Neural cell (in vitro differentiated cells): ENCODE measurements at regions not wholly inside any gene's neighbourhood (a gene's known extent, or its start where the extent isn't known, plus 50 kb on each side); places are given as distances from the start of the nearest gene placed in this dataset.

Source experiments
- H2AFZ ChIP-seq: fragments of 200-600, 300-800 bp; sonication (generic), shearing (Covaris generic); 2 replicates; pipeline ENCODE4 v1.6.0; 2014; ENCODE audit warnings: low read depth, mild to moderate bottlenecking, antibody characterized with exemption, low read length, moderate library complexity
- H3F3A ChIP-seq: fragments of 200-600 bp; shearing (Covaris generic); 2 replicates; pipeline ENCODE4 v1.6.1; 2016; ENCODE audit warnings: mild to moderate bottlenecking, moderate library complexity, mixed read lengths, antibody characterized with exemption, low read length; ENCODE audit not compliant: insufficient read depth, poor library complexity, severe bottlenecking
- H3K27ac ChIP-seq: fragments of 200-600, 300-800 bp; sonication (generic), shearing (Covaris generic); 2 replicates; pipeline ENCODE4 v1.5.1; 2014; ENCODE audit warnings: mild to moderate bottlenecking, low read length, moderate library complexity
- H3K27me3 ChIP-seq: fragments of 300-800, 200-600 bp; sonication (generic), shearing (Covaris generic); 2 replicates; pipeline ENCODE4 v1.6.0; 2014; ENCODE audit warnings: mild to moderate bottlenecking, low read depth, low read length, moderate library complexity; ENCODE audit not compliant: insufficient read depth
- H3K36me3 ChIP-seq: fragments of 300-800, 200-600 bp; sonication (generic), shearing (Covaris generic); 2 replicates; pipeline ENCODE4 v1.5.1; 2014; ENCODE audit warnings: mild to moderate bottlenecking, antibody characterized with exemption, low read length, moderate library complexity; ENCODE audit not compliant: insufficient read depth
- H3K4me2 ChIP-seq: fragments of 300-800, 200-600 bp; sonication (generic), shearing (Covaris generic); 2 replicates; pipeline ENCODE4 v1.6.0; 2014; ENCODE audit warnings: mild to moderate bottlenecking, low read length
- H3K4me3 ChIP-seq: fragments of 300-800, 200-600 bp; sonication (generic), shearing (Covaris generic); 2 replicates; pipeline ENCODE4 v1.5.1; 2014; ENCODE audit warnings: mild to moderate bottlenecking, low read length, moderate library complexity
- H3K79me2 ChIP-seq: fragments of 200-600 bp; shearing (Covaris generic); replicated peaks from 2 replicates; pipeline ENCODE4 v1.6.0; 2014; ENCODE audit warnings: mild to moderate bottlenecking, low read length, moderate library complexity; ENCODE audit not compliant: insufficient read depth
- H3K9ac ChIP-seq: fragments of 300-800, 200-600 bp; sonication (generic), shearing (Covaris generic); 2 replicates; pipeline ENCODE4 v1.6.1; 2016; ENCODE audit warnings: mild to moderate bottlenecking, low read length, mixed read lengths
- H3K9me2 ChIP-seq: fragments of 200-600 bp; shearing (Covaris generic); 2 replicates; pipeline ENCODE4 v1.6.1; 2016; ENCODE audit warnings: mild to moderate bottlenecking, low read length, mixed read lengths; ENCODE audit not compliant: insufficient read depth
- H3K9me3 ChIP-seq: fragments of 200-600, 300-800 bp; sonication (generic), shearing (Covaris generic); 2 replicates; pipeline ENCODE4 v1.6.1; 2016; ENCODE audit warnings: mild to moderate bottlenecking, mixed run types, low read length, moderate library complexity, mixed read lengths
- H4K20me1 ChIP-seq: fragments of 200-600 bp; shearing (Covaris generic); 2 replicates; pipeline ENCODE4 v1.6.1; 2016; ENCODE audit warnings: mild to moderate bottlenecking, mixed run types; ENCODE audit not compliant: insufficient read depth
- CTCF ChIP-seq: fragments of 450-650 bp; IDR thresholded peaks from 2 replicates; pipeline ENCODE4 v1.5.1; 2014; ENCODE audit warnings: antibody characterized with exemption, mild to moderate bottlenecking, moderate library complexity; ENCODE audit not compliant: poor library complexity, severe bottlenecking
- EP300 ChIP-seq: fragments of 450-650 bp; conservative IDR thresholded peaks from 2 replicates; pipeline ENCODE4 v1.6.1; 2014; ENCODE audit warnings: antibody characterized with exemption, mild to moderate bottlenecking, moderate library complexity; ENCODE audit not compliant: poor library complexity, severe bottlenecking
- EZH2 ChIP-seq: fragments of 200-600, 300-800 bp; shearing (Covaris generic), sonication (generic); IDR thresholded peaks from 2 replicates; pipeline ENCODE4 v1.6.1; 2014; ENCODE audit warnings: antibody characterized with exemption, low read length, borderline replicate concordance, mild to moderate bottlenecking; ENCODE audit not compliant: insufficient read depth, poor library complexity, severe bottlenecking
- MXI1 ChIP-seq: fragments of 450-650 bp; conservative IDR thresholded peaks from 2 replicates; pipeline ENCODE4 v1.6.1; 2014; ENCODE audit warnings: antibody characterized with exemption, mild to moderate bottlenecking; ENCODE audit not compliant: poor library complexity, severe bottlenecking
- POLR2AphosphoS5 ChIP-seq: IDR thresholded peaks from 2 replicates; pipeline ENCODE4 v1.6.1; 2012
- RAD21 ChIP-seq: fragments of 450-650 bp; conservative IDR thresholded peaks from 2 replicates; pipeline ENCODE4 v1.6.1; 2014; ENCODE audit warnings: antibody characterized with exemption, mild to moderate bottlenecking, moderate library complexity
- REST ChIP-seq: IDR thresholded peaks from 2 replicates; pipeline ENCODE4 v1.6.1; 2012; ENCODE audit warnings: borderline replicate concordance
- SMC3 ChIP-seq: fragments of 450-650 bp; conservative IDR thresholded peaks from 2 replicates; pipeline ENCODE4 v1.6.1; 2014; ENCODE audit warnings: antibody characterized with exemption, mild to moderate bottlenecking, moderate library complexity; ENCODE audit not compliant: poor library complexity
- TAF1 ChIP-seq: IDR thresholded peaks from 2 replicates; pipeline ENCODE4 v1.6.1; 2012; ENCODE audit warnings: low read depth

- Histone ChIP-seq H3K36me3 (no peaks in the 10 kb centered on the region), H3K4me3 (no peak overlapping the region), H3F3A (no peaks in the 10 kb centered on the region), H3K9me2 (no peaks in the 10 kb centered on the region), H4K20me1 (no peaks in the 10 kb centered on the region), H3K27ac (no peak overlapping the region), H3K9ac (no peak overlapping the region), H3K9me3 (no peaks in the 10 kb centered on the region), H2AFZ (no peak overlapping the region), H3K4me2 (no peak overlapping the region), H3K79me2 (no peaks in the 10 kb centered on the region), H3K27me3 (no peaks in the 10 kb centered on the region)
- TF ChIP-seq EP300 (no peak), MXI1 (no peak), SMC3 (no peak), EZH2 (no peak), RAD21 (no peak), CTCF (no peak), REST (no peak), POLR2AphosphoS5 (no peak), TAF1 (no peak)
Measured at GRCh38 chr2:204066051-204066450, 129.5 kb downstream of the ICOS start.

- no peaks in the 10 kb centered on the region for H3K27me3 ChIP-seq
- no peaks in the 10 kb centered on the region for H3K9me2 ChIP-seq
- no peaks in the 10 kb centered on the region for H3F3A ChIP-seq
- H3K36me3 ChIP-seq: no peaks in the 10 kb centered on the region
- no peak overlapping the region for H2AFZ ChIP-seq
- H3K27ac ChIP-seq: no peak overlapping the region
- no peaks in the 10 kb centered on the region for H3K79me2 ChIP-seq
- TF ChIP-seq SMC3: no peak
- no peak for TF ChIP-seq EP300
- no peak for TF ChIP-seq MXI1
- no peak for TF ChIP-seq CTCF
- TF ChIP-seq RAD21: no peak
- TF ChIP-seq EZH2: no peak
- peak; percentile 23 for TF ChIP-seq REST
- H3K9ac ChIP-seq: no peak overlapping the region
- no peaks in the 10 kb centered on the region for H4K20me1 ChIP-seq
- no peak overlapping the region for H3K4me3 ChIP-seq
- no peak overlapping the region for H3K4me2 ChIP-seq
- no peaks in the 10 kb centered on the region for H3K9me3 ChIP-seq
Measured at GRCh38 chr2:204069804-204070203, 133.2 kb downstream of the ICOS start.
